ENCODE measurements at regions not wholly inside any gene's neighbourhood (a gene's known extent, or its start where the extent isn't known, plus 50 kb on each side); places are given as distances from the start of the nearest gene placed in this dataset.
"Not testable (repeated sequence)": the region's sequence is repeated elsewhere in the genome, so short reads cannot be mapped to it uniquely, and the experiment has no call there.

- DNase-seq: no peak
These were observed 1202.5 kb downstream of the DNAJB9 start for GRCh38 chr7:109772161-109772560.

DNA sequence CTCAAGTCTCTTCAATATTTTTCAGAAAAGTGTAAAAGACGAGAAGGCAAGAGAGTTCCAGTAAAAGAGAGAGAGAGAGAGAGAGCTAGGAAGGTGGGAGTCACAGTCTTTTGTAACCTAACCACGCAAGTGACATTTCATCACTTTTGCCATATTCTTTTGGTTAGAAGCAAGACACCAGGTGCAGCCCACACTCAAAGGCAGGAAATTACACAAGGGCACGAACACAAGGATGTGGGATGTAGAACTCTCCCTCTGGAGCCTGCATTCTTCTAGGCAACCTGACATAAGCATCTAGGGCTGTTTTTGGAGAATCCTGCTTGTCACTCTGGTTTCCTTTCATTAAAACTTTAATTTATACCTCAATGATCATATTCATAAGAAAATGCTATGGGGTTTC lies 1213.1 kb downstream of the DNAJB9 start:
- no peak for DNase-seq

- DNase-seq: no peak
These were observed 1236.9 kb downstream of the DNAJB9 start for GRCh38 chr7:109806548-109806947.

- DNase-seq: no peak
These were observed 1251.5 kb downstream of the DNAJB9 start for GRCh38 chr7:109821156-109821555.

DNA sequence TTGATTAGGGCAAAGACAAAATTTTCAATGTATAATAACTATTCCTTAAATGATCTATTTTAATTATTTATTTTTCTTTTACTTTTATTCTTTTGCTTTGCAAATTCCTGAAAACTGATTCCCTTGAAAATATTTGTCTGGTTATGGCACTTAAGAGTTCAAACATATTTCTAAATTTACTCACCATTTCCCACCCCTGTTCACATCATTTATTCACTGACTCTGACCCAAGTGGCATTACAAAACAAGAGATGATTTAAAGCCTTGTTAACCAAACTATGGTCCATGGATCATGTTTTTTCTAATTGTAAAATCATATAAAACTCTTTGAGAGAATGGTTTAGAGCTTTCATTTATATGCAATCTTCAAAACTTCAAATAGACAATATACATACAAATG lies 1256.1 kb upstream of the LRRN3 start:
- no peak for DNase-seq

- no peak for DNase-seq
These were observed 1255.3 kb upstream of the LRRN3 start for GRCh38 chr7:109835577-109835976.

DNA sequence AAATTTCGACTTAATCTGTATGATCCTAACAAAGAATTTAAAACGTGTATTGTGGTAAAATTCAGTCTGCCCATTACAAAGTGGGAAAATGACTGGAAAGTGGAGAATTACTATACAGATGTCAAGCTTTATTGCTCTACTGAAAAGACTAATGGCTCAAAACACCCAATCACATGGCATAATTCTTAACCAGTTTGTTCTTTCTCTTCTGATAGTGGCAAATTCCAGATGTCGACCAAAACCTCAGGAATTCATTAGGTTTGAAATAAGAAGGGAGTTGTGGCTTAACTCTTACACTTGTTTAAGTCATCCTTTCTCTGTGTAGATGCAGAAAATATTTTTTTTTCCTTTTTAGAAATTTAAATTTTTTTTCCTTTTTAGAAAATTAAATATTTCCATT lies 1254.9 kb upstream of the LRRN3 start:
- no peak for DNase-seq

DNA sequence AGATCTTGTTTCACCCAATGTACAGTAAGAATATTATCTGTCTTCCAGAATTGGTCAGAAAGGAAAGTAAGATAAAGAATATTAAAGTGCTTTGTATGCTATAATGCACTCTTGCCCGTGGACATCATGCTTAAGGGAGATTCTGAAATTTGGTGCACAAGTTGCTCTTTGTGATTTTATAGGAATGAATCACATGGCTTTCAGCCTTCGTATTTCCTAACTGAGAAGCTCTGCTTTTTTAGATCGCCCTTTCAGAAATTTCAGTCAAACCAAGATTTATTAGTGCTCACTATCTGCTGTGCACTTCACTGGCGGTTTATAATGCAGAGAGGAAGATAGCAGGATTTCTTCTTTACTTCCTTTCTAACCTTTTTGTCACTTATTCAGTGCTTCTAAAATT lies 1248.5 kb upstream of the LRRN3 start:
- no peak for DNase-seq

DNA sequence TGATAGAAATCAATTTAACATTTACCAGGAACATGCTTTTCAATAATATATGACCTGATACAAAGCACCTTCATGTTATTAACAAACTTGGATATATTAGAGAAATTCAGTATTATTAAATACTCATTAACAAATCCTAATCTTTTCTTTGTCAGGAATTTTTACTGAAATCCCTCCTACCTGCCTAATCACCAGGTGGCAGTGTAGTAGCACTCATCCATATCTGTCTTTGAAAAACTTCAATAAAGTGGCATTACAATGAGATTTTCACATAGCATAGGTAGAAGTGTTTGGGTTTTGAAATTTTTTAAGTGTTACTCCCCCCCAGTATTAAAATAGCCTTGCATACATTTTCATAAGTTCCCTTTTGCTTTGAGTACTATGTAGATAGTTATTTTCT lies 1246.6 kb upstream of the LRRN3 start:
- peak; percentile 13 for DNase-seq

GRCh38 chr7:109864230-109864629 lies 1226.7 kb upstream of the LRRN3 start:
- peak; percentile 12 for DNase-seq

DNA sequence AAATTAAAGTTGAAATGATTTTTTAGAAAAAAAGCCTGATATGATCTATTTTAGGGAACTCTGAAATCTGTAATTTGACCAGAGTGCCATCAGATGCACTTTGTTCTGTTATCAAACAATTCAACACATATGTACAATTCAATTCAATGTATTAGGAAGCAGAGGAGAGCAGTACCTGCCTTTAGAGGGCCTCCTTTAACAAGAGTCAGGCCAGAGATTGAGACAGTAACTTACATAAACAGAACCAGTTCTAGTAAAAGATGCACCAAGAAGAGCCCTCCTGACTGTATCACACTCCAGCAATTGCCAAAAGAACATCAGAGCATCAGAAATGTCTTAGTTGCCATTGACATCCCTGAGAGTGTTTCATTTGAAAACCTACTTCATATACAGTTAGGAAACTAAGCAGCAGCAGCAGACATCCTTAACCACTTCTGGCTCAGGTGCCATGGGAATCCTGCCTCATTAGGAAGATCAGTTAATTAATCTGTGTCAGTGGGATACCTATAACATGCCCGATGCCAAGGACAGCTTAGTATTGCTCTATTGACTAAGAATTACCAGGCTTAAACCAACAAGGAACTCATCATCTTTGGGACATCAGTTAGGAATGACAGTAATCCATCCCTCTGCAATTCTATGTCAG lies 1222.6 kb upstream of the LRRN3 start:
- no peak for DNase-seq

DNA sequence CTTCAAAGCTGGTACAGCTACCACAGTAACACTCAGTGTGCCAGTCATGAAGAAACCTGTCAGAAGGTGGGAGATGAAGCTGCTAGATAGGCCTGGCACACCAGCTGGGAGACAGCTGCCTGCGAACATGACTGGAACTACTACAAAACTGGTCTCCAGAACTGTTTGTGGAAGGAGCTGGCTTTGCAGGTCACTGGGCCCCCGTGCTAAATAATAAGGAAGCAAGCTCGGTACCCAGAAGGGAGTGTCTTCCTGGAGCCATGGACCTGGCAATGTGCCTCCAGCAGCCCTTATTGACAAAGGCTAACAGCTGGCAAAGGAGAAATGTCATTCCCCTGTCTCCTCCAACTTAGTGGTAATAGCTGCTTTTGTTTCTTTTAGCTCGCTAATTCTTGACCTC lies 1217.6 kb upstream of the LRRN3 start:
- DNase-seq: no peak

- DNase-seq: no peak
These were observed 1211.6 kb upstream of the LRRN3 start for GRCh38 chr7:109879287-109879828.

GRCh38 chr7:109890622-109891021 lies 1200.3 kb upstream of the LRRN3 start:
- DNase-seq: no peak

GRCh38 chr7:109893231-109893630 lies 1197.7 kb upstream of the LRRN3 start:
- no peak for DNase-seq

GRCh38 chr7:109895536-109895935 lies 1195.4 kb upstream of the LRRN3 start:
- no peak for DNase-seq

- DNase-seq: no peak
These were observed 1189.0 kb upstream of the LRRN3 start for GRCh38 chr7:109901926-109902325.

- DNase-seq: not testable (repeated sequence)
These were observed 1185.4 kb upstream of the LRRN3 start for GRCh38 chr7:109905368-109906065.

- DNase-seq: no peak
These were observed 1175.3 kb upstream of the LRRN3 start for GRCh38 chr7:109915670-109916069.

GRCh38 chr7:109926738-109927137 lies 1164.2 kb upstream of the LRRN3 start:
- DNase-seq: no peak

- DNase-seq: no peak
These were observed 1160.9 kb upstream of the LRRN3 start for GRCh38 chr7:109930049-109930448.

GRCh38 chr7:109939207-109939606 lies 1151.7 kb upstream of the LRRN3 start:
- DNase-seq: no peak

DNA sequence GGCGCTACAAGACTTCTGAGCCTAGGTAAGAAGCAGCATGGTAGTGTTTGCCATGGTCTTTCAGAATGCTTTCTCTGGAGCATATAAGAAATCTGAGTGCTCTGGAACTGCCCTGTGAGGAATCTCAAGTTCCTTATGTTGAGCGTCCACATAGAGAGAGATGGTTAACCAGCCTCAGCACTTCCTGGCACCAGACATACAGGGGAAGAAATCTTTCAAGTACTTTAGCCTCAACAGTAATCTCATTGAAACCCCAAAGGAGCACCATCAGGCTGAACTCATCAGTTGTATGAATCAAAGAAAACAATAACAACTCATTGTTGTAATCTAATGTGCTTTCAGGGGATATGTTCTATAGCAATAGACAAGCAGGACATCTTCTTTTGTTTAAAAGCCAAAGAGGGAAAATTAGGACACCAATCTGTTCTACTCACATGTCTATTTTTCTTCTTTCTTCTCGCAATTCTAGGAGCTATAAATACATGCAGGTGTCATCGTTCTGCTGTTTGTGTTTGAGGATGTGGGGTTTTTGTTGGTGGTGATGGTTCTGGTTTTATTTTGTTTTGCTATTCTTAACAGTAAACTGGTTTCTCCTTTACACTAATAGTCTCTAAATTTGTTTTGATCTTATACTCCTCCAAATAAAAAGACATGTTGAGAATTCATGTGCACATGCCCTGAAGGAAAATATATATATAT lies 1145.0 kb upstream of the LRRN3 start:
- no peak for DNase-seq
